ENCODE measurements at regions not wholly inside any gene's neighbourhood (a gene's known extent, or its start where the extent isn't known, plus 50 kb on each side); places are given as distances from the start of the nearest gene placed in this dataset.

DNA sequence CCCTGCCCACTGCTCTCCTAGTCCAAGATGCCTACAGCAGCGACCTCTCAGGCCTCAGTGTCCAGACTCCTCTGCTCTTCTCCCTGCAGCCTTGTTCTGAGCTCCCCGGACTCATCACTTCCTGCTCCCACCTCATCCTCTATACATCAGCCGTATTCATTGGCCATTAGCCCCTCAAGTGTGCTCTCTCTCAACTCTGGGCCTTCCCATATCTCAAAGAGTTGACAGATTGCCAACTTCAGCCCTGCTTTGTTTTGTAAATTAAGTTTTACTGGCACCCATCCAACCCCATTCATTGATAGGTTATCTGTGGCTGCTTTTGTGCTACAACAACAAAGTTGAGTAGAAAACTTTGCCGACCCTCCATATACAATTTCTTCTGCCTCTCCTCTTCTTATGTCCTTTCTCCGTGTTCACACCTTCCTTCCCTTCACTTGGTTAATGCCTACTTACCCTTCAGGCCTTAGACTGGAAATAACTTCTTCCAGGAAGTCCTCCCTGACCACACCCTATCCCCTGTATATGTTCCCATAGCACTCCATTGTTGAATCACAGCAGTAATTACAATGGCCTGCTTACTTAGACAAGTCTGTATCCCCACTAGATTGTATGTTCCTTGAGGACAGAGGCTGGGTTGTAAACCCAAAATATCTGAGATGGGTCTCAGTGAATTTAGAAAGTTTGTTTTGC, 63.4 kb upstream of the TANC2 start:
- no peak for TF ChIP-seq NFRKB (IDR thresholded peaks at IDR 0.05)
- TF ChIP-seq RFX5 (IDR thresholded peaks at IDR 0.05; ENCODE audit: low read depth, low read length) = no peak
- TF ChIP-seq, protein P1, sequence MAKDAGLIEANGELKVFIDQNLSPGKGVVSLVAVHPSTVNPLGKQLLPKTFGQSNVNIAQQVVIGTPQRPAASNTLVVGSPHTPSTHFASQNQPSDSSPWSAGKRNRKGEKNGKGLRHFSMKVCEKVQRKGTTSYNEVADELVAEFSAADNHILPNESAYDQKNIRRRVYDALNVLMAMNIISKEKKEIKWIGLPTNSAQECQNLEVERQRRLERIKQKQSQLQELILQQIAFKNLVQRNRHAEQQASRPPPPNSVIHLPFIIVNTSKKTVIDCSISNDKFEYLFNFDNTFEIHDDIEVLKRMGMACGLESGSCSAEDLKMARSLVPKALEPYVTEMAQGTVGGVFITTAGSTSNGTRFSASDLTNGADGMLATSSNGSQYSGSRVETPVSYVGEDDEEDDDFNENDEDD (CRISPR knock-in tag; IDR thresholded peaks at IDR 0.05; ENCODE audit: borderline replicate concordance) = no peak
